HG03103 (cell line): ENCODE measurements at regions not wholly inside any gene's neighbourhood (a gene's known extent, or its start where the extent isn't known, plus 50 kb on each side); places are given as distances from the start of the nearest gene placed in this dataset.

Experiments
- ATAC-seq: cut with Tn5 transposase; IDR thresholded peaks from one replicate; pipeline ENCODE4 v1.9.1; 2021; ENCODE audit warnings: low read depth; ENCODE audit not compliant: unreplicated experiment

GRCh38 chr2:10984418-10985135 is 72.8 kb downstream of the KCNF1 start:
- no peak for ATAC-seq

- no peak for ATAC-seq
Measured at GRCh38 chr2:10985260-10985659, 73.5 kb downstream of the KCNF1 start.

GRCh38 chr2:10985901-10986535 is 74.3 kb downstream of the KCNF1 start:
- ATAC-seq, result no peak

GRCh38 chr2:10987439-10987838 is 75.7 kb downstream of the KCNF1 start:
- no peak for ATAC-seq

- ATAC-seq, result no peak
Measured at GRCh38 chr2:10987861-10988260, 76.1 kb downstream of the KCNF1 start.

GRCh38 chr2:10989151-10989550 is 77.4 kb downstream of the KCNF1 start:
- no peak for ATAC-seq

GRCh38 chr2:10989782-10990181 is 78.0 kb downstream of the KCNF1 start:
- no peak for ATAC-seq

GRCh38 chr2:10990561-10991111 is 78.9 kb downstream of the KCNF1 start:
- no peak for ATAC-seq

GRCh38 chr2:10992023-10992791 is 80.5 kb downstream of the KCNF1 start:
- no peak for ATAC-seq

GRCh38 chr2:10993001-10993481 is 81.3 kb downstream of the KCNF1 start:
- no peak for ATAC-seq

GRCh38 chr2:10995366-10995970 is 83.7 kb downstream of the KCNF1 start:
- no peak for ATAC-seq

GRCh38 chr2:11004199-11004598 is 92.5 kb downstream of the KCNF1 start:
- ATAC-seq, result no peak

GRCh38 chr2:11005032-11005431 is 93.3 kb downstream of the KCNF1 start:
- ATAC-seq, result no peak

GRCh38 chr2:11006191-11006590 is 94.5 kb downstream of the KCNF1 start:
- ATAC-seq, result no peak

- no peak for ATAC-seq
Measured at GRCh38 chr2:11007331-11008264, 95.9 kb downstream of the KCNF1 start.

- ATAC-seq, result no peak
Measured at GRCh38 chr2:11008773-11009172, 97.0 kb downstream of the KCNF1 start.

- no peak for ATAC-seq
Measured at GRCh38 chr2:11009176-11009575, 97.4 kb downstream of the KCNF1 start.

- ATAC-seq, result no peak
Measured at GRCh38 chr2:11009891-11010290, 98.2 kb downstream of the KCNF1 start.

- no peak for ATAC-seq
Measured at GRCh38 chr2:11011359-11011758, 99.6 kb downstream of the KCNF1 start.
